GM23248 (cell line): ENCODE measurements at regions not wholly inside any gene's neighbourhood (a gene's known extent, or its start where the extent isn't known, plus 50 kb on each side); places are given as distances from the start of the nearest gene placed in this dataset.

Experiments used
- DNase-seq: peaks from one replicate; pipeline ENCODE4 v3.0.0-alpha.2; 2015
- H2AFZ ChIP-seq: fragments of 200-600 bp; sonication (generic); 2 replicates; pipeline ENCODE4 v1.6.1; 2016; ENCODE audit warnings: antibody characterized with exemption
- H3F3A ChIP-seq: fragments of 200-600 bp; sonication (generic); 2 replicates; pipeline ENCODE4 v1.6.1; 2016; ENCODE audit warnings: mild to moderate bottlenecking, antibody characterized with exemption, mixed run types; ENCODE audit not compliant: insufficient read depth
- H3K27ac ChIP-seq: fragments of 200-600 bp; sonication (generic); 2 replicates; pipeline ENCODE4 v1.5.1; 2016; ENCODE audit warnings: mild to moderate bottlenecking
- H3K27me3 ChIP-seq: fragments of 200-600 bp; sonication (generic); replicated peaks from 2 replicates; pipeline ENCODE4 v1.6.1; 2016; ENCODE audit warnings: mild to moderate bottlenecking; ENCODE audit not compliant: insufficient read depth
- H3K36me3 ChIP-seq: fragments of 200-600 bp; sonication (generic); 2 replicates; pipeline ENCODE4 v1.6.1; 2016; ENCODE audit warnings: low read depth, mild to moderate bottlenecking
- H3K4me1 ChIP-seq: fragments of 200-600 bp; sonication (generic); 2 replicates; pipeline ENCODE4 v1.6.1; 2016; ENCODE audit warnings: mild to moderate bottlenecking; ENCODE audit not compliant: insufficient read depth
- H3K4me2 ChIP-seq: fragments of 200-600 bp; sonication (generic); one replicate; pipeline ENCODE4 v1.6.1; 2016; ENCODE audit warnings: mild to moderate bottlenecking; ENCODE audit not compliant: unreplicated experiment
- H3K4me3 ChIP-seq: fragments of 200-600 bp; sonication (generic); 2 replicates; pipeline ENCODE4 v1.5.1; 2016; ENCODE audit warnings: mild to moderate bottlenecking
- H3K79me2 ChIP-seq: fragments of 200-600 bp; sonication (generic); 2 replicates; pipeline ENCODE4 v1.6.1; 2016; ENCODE audit warnings: mild to moderate bottlenecking; ENCODE audit not compliant: insufficient read depth
- H3K9ac ChIP-seq: fragments of 200-600 bp; sonication (generic); 2 replicates; pipeline ENCODE4 v1.6.1; 2016; ENCODE audit warnings: mild to moderate bottlenecking
- H3K9me2 ChIP-seq: fragments of 200-600 bp; sonication (generic); 2 replicates; pipeline ENCODE4 v1.6.1; 2016; ENCODE audit warnings: mixed run types, mild to moderate bottlenecking, moderate library complexity; ENCODE audit not compliant: insufficient read depth
- H3K9me3 ChIP-seq: fragments of 200-600 bp; sonication (generic); one replicate; pipeline ENCODE4 v1.6.1; 2017; ENCODE audit warnings: low read depth
- H4K20me1 ChIP-seq: fragments of 200-600 bp; sonication (generic); 2 replicates; pipeline ENCODE4 v1.6.0; 2016; ENCODE audit not compliant: insufficient read depth
- EZH2 ChIP-seq: fragments of 200-600 bp; sonication (generic); IDR thresholded peaks from 2 replicates; pipeline ENCODE4 v1.6.1; 2018; ENCODE audit warnings: antibody characterized with exemption, mild to moderate bottlenecking; ENCODE audit not compliant: insufficient read depth, poor library complexity, severe bottlenecking
- EZH2phosphoT487 ChIP-seq: fragments of 200-600 bp; sonication (generic); IDR thresholded peaks from 2 replicates; pipeline ENCODE4 v1.6.1; 2018; ENCODE audit warnings: antibody characterized with exemption, moderate library complexity, mild to moderate bottlenecking, low read depth; ENCODE audit not compliant: insufficient read depth
- WGBS, 2 experiments: methylation state at CpG; one replicate each; pipeline ENCODE4 v1.1.6; 2015 to 2017; ENCODE audit warnings: low lambda C conversion rate in 2 of 2, low coverage in 1 of 2; ENCODE audit errors: missing lambda C conversion rate in 2 of 2; 5-methylcytosine and 5-hydroxymethylcytosine counted together
- in situ Hi-C: fragments of 300-500 bp; cut with MboI; formaldehyde crosslinking; loops from 2 replicates; pipeline ENCODE4 v1.15.0; 2020

DNA sequence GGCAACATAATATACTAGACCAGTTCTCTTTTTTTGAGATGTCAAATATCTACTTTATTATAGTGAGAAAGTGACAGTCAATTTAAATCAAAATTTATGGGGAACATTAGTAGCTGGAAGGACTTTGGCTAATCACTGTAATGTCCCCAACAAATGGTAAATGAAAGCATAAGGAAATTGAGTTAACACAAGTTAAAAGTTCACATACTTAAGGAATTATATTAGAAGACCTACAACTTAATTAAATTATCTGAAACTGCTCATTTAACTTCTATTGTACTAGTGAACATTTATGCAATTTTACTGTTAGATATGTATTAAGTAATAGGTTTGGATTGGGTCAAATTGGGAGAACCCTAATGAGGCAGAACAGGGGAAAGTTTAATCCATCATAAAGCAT, 160.3 kb upstream of the TENM3 start:
- no peaks in the 10 kb centered on the region for H3K79me2 ChIP-seq
- H3K27ac ChIP-seq, result no peak overlapping the region
- DNase-seq, result no peak
- no peaks in the 10 kb centered on the region for H3K9me3 ChIP-seq
- in situ Hi-C loops, result no loop called here
- H3K4me3 ChIP-seq, result no peak overlapping the region
- H3K27me3 ChIP-seq, result no peaks in the 10 kb centered on the region
- no peaks in the 10 kb centered on the region for H4K20me1 ChIP-seq
- no peaks in the 10 kb centered on the region for H3K36me3 ChIP-seq
- no peak overlapping the region for H3K9ac ChIP-seq
- no peak overlapping the region for H3K4me2 ChIP-seq
- H3K4me1 ChIP-seq, result no peaks in the 10 kb centered on the region
- TF ChIP-seq EZH2 (no peak), EZH2phosphoT487 (no peak)
- no peaks in the 10 kb centered on the region for H3F3A ChIP-seq
- H2AFZ ChIP-seq, result no peak overlapping the region
- no peaks in the 10 kb centered on the region for H3K9me2 ChIP-seq

DNA sequence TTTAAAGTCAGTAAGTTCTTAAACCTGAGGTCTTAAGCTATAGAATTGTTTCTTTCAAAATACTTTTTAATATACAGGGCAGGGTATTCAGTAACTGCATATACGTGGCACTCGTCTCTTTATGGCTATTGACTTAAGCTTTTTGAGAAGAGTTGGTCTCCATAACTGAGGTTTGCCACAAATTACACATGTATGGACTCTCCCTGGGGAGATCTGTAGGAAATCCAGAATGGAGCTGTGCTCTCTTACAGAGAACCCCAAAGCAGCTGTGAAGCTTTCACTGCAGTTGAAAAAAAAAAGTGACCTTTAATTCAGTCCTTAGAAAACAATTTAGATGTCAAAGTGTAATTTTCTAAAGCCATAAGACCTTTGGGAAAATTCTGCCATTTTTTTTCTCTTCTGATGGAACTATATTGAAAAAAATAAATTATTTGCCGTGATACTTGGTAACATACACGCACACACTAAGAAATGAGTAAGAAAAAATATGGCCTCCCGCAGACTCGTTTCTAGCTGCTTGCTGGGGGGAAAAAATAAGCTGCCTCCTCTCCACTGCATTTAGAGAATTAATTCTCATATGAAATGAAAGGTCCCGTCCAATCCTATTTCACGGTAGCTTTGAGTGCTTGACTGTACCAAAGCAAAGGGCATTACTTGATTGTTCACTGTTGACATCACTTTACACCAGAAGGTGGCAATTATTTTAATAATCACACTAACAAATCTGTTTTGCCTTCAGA, 159.4 kb upstream of the TENM3 start:
- in situ Hi-C loops, result no loop called here
- no peaks in the 10 kb centered on the region for H3F3A ChIP-seq
- no peaks in the 10 kb centered on the region for H4K20me1 ChIP-seq
- no peak overlapping the region for H3K27ac ChIP-seq
- DNase-seq, result no peak
- H3K4me2 ChIP-seq, result no peak overlapping the region
- H3K79me2 ChIP-seq, result no peaks in the 10 kb centered on the region
- no peak overlapping the region for H3K9ac ChIP-seq
- no peak overlapping the region for H2AFZ ChIP-seq
- no peaks in the 10 kb centered on the region for H3K36me3 ChIP-seq
- no peaks in the 10 kb centered on the region for H3K9me2 ChIP-seq
- no peak overlapping the region for H3K4me3 ChIP-seq
- TF ChIP-seq EZH2 (no peak), EZH2phosphoT487 (no peak)
- WGBS, 2 experiments, result 37 to 41% methylated on average over 8 of the region's 8 CpGs
- H3K27me3 ChIP-seq, result no peaks in the 10 kb centered on the region
- no peaks in the 10 kb centered on the region for H3K9me3 ChIP-seq
- no peaks in the 10 kb centered on the region for H3K4me1 ChIP-seq

GRCh38 chr4:182085051-182085480, 158.1 kb upstream of the TENM3 start:
- peak; percentile 7 for DNase-seq
- no peaks in the 10 kb centered on the region for H3F3A ChIP-seq
- H3K79me2 ChIP-seq, result no peaks in the 10 kb centered on the region
- H2AFZ ChIP-seq, result no peak overlapping the region
- H4K20me1 ChIP-seq, result no peaks in the 10 kb centered on the region
- H3K27me3 ChIP-seq, result no peaks in the 10 kb centered on the region
- in situ Hi-C loops, result no loop called here
- H3K9me3 ChIP-seq, result no peaks in the 10 kb centered on the region
- no peaks in the 10 kb centered on the region for H3K36me3 ChIP-seq
- no peak for TF ChIP-seq EZH2phosphoT487
- no peak overlapping the region for H3K4me3 ChIP-seq
- 5 to 16% methylated on average over 4 of the region's 4 CpGs for WGBS, 2 experiments
- H3K27ac ChIP-seq, result no peak overlapping the region
- H3K9me2 ChIP-seq, result no peaks in the 10 kb centered on the region
- H3K9ac ChIP-seq, result no peak overlapping the region
- H3K4me1 ChIP-seq, result no peaks in the 10 kb centered on the region
- H3K4me2 ChIP-seq, result no peak overlapping the region

GRCh38 chr4:182089326-182089725, 153.9 kb upstream of the TENM3 start:
- no peaks in the 10 kb centered on the region for H3K79me2 ChIP-seq
- no peaks in the 10 kb centered on the region for H3K36me3 ChIP-seq
- TF ChIP-seq EZH2, result no peak
- TF ChIP-seq EZH2phosphoT487, result no peak
- in situ Hi-C loops, result no loop called here
- peak; percentile 30 for DNase-seq
- WGBS, 2 experiments, result 39 to 54% methylated on average over 2 of the region's 2 CpGs
- no peak overlapping the region for H3K4me3 ChIP-seq
- no peaks in the 10 kb centered on the region for H3K4me1 ChIP-seq
- H3K9ac ChIP-seq, result no peak overlapping the region
- no peak overlapping the region for H3K4me2 ChIP-seq
- no peak overlapping the region for H3K27ac ChIP-seq
- H3K9me2 ChIP-seq, result no peaks in the 10 kb centered on the region
- H2AFZ ChIP-seq, result no peak overlapping the region
- no peaks in the 10 kb centered on the region for H3K9me3 ChIP-seq
- H3F3A ChIP-seq, result no peaks in the 10 kb centered on the region
- no peaks in the 10 kb centered on the region for H4K20me1 ChIP-seq
- no peaks in the 10 kb centered on the region for H3K27me3 ChIP-seq

DNA sequence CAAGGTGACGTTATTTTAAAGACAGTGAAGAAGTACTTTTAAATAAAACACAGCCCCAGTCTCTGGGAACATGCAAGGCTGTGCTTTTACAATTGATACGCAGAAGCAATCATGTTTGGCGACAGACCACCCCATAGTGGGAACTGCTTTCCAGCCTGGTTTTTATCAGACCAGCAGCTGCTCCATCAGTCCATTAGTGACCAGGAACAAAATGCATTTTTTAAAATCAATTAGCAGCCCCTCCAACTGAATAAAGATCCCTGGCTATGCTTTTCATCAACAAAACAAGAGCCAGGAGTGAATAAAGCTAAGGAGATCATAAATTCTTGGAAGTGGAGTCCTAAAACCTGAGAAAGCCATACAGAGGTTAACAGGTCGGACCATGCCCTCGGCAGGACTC, 153.0 kb upstream of the TENM3 start:
- H3K4me3 ChIP-seq, result no peak overlapping the region
- no peaks in the 10 kb centered on the region for H3K4me1 ChIP-seq
- H3K79me2 ChIP-seq, result no peaks in the 10 kb centered on the region
- H3K27ac ChIP-seq, result no peak overlapping the region
- H3K36me3 ChIP-seq, result no peaks in the 10 kb centered on the region
- in situ Hi-C loops, result no loop called here
- H3K9me3 ChIP-seq, result no peaks in the 10 kb centered on the region
- 20 to 26% methylated on average over 5 of the region's 5 CpGs for WGBS, 2 experiments
- no peaks in the 10 kb centered on the region for H3F3A ChIP-seq
- DNase-seq, result no peak
- TF ChIP-seq EZH2phosphoT487 (no peak), EZH2 (no peak)
- H3K9ac ChIP-seq, result no peak overlapping the region
- H3K9me2 ChIP-seq, result no peaks in the 10 kb centered on the region
- H4K20me1 ChIP-seq, result no peaks in the 10 kb centered on the region
- no peaks in the 10 kb centered on the region for H3K27me3 ChIP-seq
- H2AFZ ChIP-seq, result no peak overlapping the region
- no peak overlapping the region for H3K4me2 ChIP-seq
